GM13976 (cell line): ENCODE measurements at regions not wholly inside any gene's neighbourhood (a gene's known extent, or its start where the extent isn't known, plus 50 kb on each side); places are given as distances from the start of the nearest gene placed in this dataset.

Experiments
- DNase-seq: peaks from one replicate; pipeline ENCODE4 v3.0.0; 2012; ENCODE audit warnings: low spot score
- CTCF ChIP-seq: IDR thresholded peaks from 2 replicates; pipeline ENCODE4 v1.5.1; 2012; ENCODE audit warnings: borderline replicate concordance, mild to moderate bottlenecking; ENCODE audit not compliant: insufficient read depth; ENCODE audit errors: extremely low read depth, missing control alignments, control extremely low read depth
- in situ Hi-C: fragments of 300-500 bp; cut with MboI; formaldehyde crosslinking; loops from one replicate; pipeline ENCODE4 v1.12.0; 2022; ENCODE audit warnings: low sequenced_read_pairs, mixed read lengths, inconsistent platforms; ENCODE audit not compliant: unreplicated experiment

- in situ Hi-C loops = no loop called here
- no peak for TF ChIP-seq CTCF
- no peak for DNase-seq
These were observed 128.0 kb downstream of the BARX2 start for GRCh38 chr11:129503646-129504045.

GRCh38 chr11:129505266-129505665, 129.6 kb downstream of the BARX2 start:
- in situ Hi-C loops = no loop called here
- TF ChIP-seq CTCF = no peak
- DNase-seq = no peak

- in situ Hi-C loops = no loop called here
- TF ChIP-seq CTCF = no peak
- no peak for DNase-seq
These were observed 132.5 kb downstream of the BARX2 start for GRCh38 chr11:129508163-129508562.

GRCh38 chr11:129528296-129528695, 152.6 kb downstream of the BARX2 start:
- in situ Hi-C loops = no loop called here
- no peak for TF ChIP-seq CTCF
- DNase-seq = no peak

- in situ Hi-C loops = no loop called here
- DNase-seq = no peak
- TF ChIP-seq CTCF = no peak
These were observed 154.7 kb downstream of the BARX2 start for GRCh38 chr11:129530154-129530895.

GRCh38 chr11:129533395-129533794, 157.7 kb downstream of the BARX2 start:
- DNase-seq = no peak
- no peak for TF ChIP-seq CTCF
- in situ Hi-C loops = no loop called here
